ENCODE measurements at regions not wholly inside any gene's neighbourhood (a gene's known extent, or its start where the extent isn't known, plus 50 kb on each side); places are given as distances from the start of the nearest gene placed in this dataset.
A peak's percentile ranks its signal among the peaks of the same experiment; 100 is the strongest.

GRCh38 chrX:39728025-39728424 is 369.7 kb downstream of the BCOR start:
- DNase-seq = no peak
- Mint-ChIP-seq H3K9me3 (no peaks in the 10 kb centered on the region), H3K27me3 (ENCODE audit: insufficient read depth) (peaks cover 2% of the 10 kb centered on the region)

GRCh38 chrX:39728852-39729598 is 368.7 kb downstream of the BCOR start:
- Mint-ChIP-seq H3K27me3 (ENCODE audit: insufficient read depth) (peaks cover 2% of the 10 kb centered on the region; the same call in 1 of the 2 replicates), H3K4me1 (ENCODE audit: low read depth) (peaks cover 27% of the 10 kb centered on the region), H3K4me3 (no peak overlapping the region), H3K36me3 (ENCODE audit: low read depth) (no peaks in the 10 kb centered on the region), H3K9me3 (no peaks in the 10 kb centered on the region), H3K27ac (no peak overlapping the region)
- no peak for TF ChIP-seq CTCF (IDR thresholded peaks at IDR 0.05)
- no peak for DNase-seq

More at GRCh38 chrX:39728025-39728424, 369.7 kb downstream of the BCOR start:
- TF ChIP-seq CTCF (IDR thresholded peaks at IDR 0.05) = no peak
- H3K4me3 Mint-ChIP-seq = no peak overlapping the region
- no peak overlapping the region for H3K27ac Mint-ChIP-seq
- peaks cover 27% of the 10 kb centered on the region for H3K4me1 Mint-ChIP-seq (ENCODE audit: low read depth)
- H3K36me3 Mint-ChIP-seq (ENCODE audit: low read depth) = no peaks in the 10 kb centered on the region

- Mint-ChIP-seq H3K4me1 (ENCODE audit: low read depth) (peaks cover 27% of the 10 kb centered on the region), H3K36me3 (ENCODE audit: low read depth) (no peaks in the 10 kb centered on the region), H3K4me3 (no peak overlapping the region), H3K27me3 (ENCODE audit: insufficient read depth) (peaks cover 2% of the 10 kb centered on the region; the same call in 1 of the 2 replicates), H3K9me3 (no peaks in the 10 kb centered on the region), H3K27ac (no peak overlapping the region)
- DNase-seq = no peak
- no peak for TF ChIP-seq CTCF (IDR thresholded peaks at IDR 0.05)
Measured at GRCh38 chrX:39729981-39730661, 367.6 kb downstream of the BCOR start.

GRCh38 chrX:39730662-39731329 is 367.0 kb downstream of the BCOR start:
- Mint-ChIP-seq H3K27ac (peak overlapping the region; percentile 54; the same call in 1 of the 2 replicates), H3K36me3 (ENCODE audit: low read depth) (no peaks in the 10 kb centered on the region), H3K9me3 (no peaks in the 10 kb centered on the region), H3K27me3 (ENCODE audit: insufficient read depth) (peaks cover 2% of the 10 kb centered on the region; the same call in 1 of the 2 replicates), H3K4me1 (ENCODE audit: low read depth) (peaks cover 26% of the 10 kb centered on the region), H3K4me3 (no peak overlapping the region)
- TF ChIP-seq CTCF (IDR thresholded peaks at IDR 0.05) = peak; percentile 76
- DNase-seq = peak; percentile 68

GRCh38 chrX:39731330-39731667 is 366.5 kb downstream of the BCOR start:
- H3K4me3 Mint-ChIP-seq = no peak overlapping the region

More at GRCh38 chrX:39731330-39731667, 366.5 kb downstream of the BCOR start:
- TF ChIP-seq CTCF (IDR thresholded peaks at IDR 0.05) = no peak
- H3K4me1 Mint-ChIP-seq (ENCODE audit: low read depth) = peaks cover 24% of the 10 kb centered on the region
- DNase-seq = no peak
- H3K27me3 Mint-ChIP-seq (ENCODE audit: insufficient read depth) = peaks cover 2% of the 10 kb centered on the region; the same call in 1 of the 2 replicates
- H3K27ac Mint-ChIP-seq = no peak overlapping the region
- H3K9me3 Mint-ChIP-seq = no peaks in the 10 kb centered on the region
- no peaks in the 10 kb centered on the region for H3K36me3 Mint-ChIP-seq (ENCODE audit: low read depth)

Measured in HFFc6 (cell line).